ENCODE measurements at regions not wholly inside any gene's neighbourhood (a gene's known extent, or its start where the extent isn't known, plus 50 kb on each side); places are given as distances from the start of the nearest gene placed in this dataset.

DNA sequence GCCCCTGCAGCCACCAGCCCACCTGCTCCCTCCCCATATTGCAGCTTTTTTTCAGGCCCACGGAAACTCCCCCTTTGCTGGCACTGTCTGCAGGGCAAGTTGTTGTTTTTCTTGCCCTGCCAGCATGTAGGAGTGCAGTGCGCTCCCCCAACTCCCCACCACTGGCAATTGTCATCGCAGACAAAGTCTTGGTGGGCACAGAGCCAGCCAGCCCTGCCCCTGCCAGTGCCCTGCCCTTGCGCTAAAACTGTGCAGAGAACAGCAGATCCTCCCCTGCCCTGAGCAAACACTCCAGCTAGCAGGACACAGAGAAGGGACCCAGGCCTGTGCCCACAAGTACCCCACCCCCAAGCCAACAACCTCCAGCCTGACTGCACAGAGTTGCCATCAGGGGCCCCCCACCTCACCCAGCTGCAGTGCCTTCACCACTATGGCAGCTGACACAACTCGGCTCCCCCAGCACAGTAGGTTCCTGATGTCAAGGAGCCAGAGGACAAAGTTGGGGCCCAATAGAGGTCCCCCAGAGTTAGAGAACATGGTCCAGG lies 158.1 kb upstream of the ARHGAP42 start:
- TF ChIP-seq FOXP2 (optimal IDR thresholded peaks at IDR 0.05; ENCODE audit: borderline replicate concordance, extremely low read depth, extremely low read length, insufficient read depth): no peak
- TF ChIP-seq POLR2AphosphoS5 (IDR thresholded peaks at IDR 0.05; ENCODE audit: low read depth, low read length): no peak
- TF ChIP-seq, protein P1, sequence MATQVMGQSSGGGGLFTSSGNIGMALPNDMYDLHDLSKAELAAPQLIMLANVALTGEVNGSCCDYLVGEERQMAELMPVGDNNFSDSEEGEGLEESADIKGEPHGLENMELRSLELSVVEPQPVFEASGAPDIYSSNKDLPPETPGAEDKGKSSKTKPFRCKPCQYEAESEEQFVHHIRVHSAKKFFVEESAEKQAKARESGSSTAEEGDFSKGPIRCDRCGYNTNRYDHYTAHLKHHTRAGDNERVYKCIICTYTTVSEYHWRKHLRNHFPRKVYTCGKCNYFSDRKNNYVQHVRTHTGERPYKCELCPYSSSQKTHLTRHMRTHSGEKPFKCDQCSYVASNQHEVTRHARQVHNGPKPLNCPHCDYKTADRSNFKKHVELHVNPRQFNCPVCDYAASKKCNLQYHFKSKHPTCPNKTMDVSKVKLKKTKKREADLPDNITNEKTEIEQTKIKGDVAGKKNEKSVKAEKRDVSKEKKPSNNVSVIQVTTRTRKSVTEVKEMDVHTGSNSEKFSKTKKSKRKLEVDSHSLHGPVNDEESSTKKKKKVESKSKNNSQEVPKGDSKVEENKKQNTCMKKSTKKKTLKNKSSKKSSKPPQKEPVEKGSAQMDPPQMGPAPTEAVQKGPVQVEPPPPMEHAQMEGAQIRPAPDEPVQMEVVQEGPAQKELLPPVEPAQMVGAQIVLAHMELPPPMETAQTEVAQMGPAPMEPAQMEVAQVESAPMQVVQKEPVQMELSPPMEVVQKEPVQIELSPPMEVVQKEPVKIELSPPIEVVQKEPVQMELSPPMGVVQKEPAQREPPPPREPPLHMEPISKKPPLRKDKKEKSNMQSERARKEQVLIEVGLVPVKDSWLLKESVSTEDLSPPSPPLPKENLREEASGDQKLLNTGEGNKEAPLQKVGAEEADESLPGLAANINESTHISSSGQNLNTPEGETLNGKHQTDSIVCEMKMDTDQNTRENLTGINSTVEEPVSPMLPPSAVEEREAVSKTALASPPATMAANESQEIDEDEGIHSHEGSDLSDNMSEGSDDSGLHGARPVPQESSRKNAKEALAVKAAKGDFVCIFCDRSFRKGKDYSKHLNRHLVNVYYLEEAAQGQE (IDR thresholded peaks at IDR 0.05; ENCODE audit: insufficient read depth in 1 of 2, low read depth in 2 of 2, low read length in 2 of 2): no peak
- TF ChIP-seq SIN3A (IDR thresholded peaks at IDR 0.05; ENCODE audit: borderline replicate concordance, insufficient read depth, low read length): no peak
- no peak for TF ChIP-seq TAF1 (IDR thresholded peaks at IDR 0.05; ENCODE audit: borderline replicate concordance, insufficient read depth, low read length)

DNA sequence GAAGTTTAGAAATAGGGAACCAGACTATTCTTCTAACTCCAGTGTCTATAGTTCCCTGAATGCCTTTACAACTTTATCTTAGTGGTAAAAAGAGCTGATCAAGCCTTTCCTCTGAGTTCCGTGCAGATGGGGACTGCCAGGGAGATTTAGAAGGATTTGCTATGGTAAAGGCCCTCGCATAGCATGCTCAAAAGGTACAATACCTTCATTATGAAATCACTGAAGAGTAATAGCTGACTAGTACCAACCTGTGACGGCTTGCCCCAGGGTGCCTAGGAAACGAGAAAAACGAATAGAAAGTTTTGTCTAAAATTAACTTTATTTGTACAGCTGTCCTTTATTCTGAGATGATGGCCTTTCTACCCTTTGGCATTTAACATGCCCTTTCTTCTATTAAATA lies 150.1 kb upstream of the ARHGAP42 start:
- TF ChIP-seq TAF1 (IDR thresholded peaks at IDR 0.05; ENCODE audit: borderline replicate concordance, insufficient read depth, low read length) (no peak), FOXP2 (optimal IDR thresholded peaks at IDR 0.05; ENCODE audit: borderline replicate concordance, extremely low read depth, extremely low read length, insufficient read depth) (no peak), POLR2AphosphoS5 (IDR thresholded peaks at IDR 0.05; ENCODE audit: low read depth, low read length) (no peak), SIN3A (IDR thresholded peaks at IDR 0.05; ENCODE audit: borderline replicate concordance, insufficient read depth, low read length) (no peak)
- TF ChIP-seq, protein P1 (IDR thresholded peaks at IDR 0.05; ENCODE audit: insufficient read depth in 1 of 2, low read depth in 2 of 2, low read length in 2 of 2): no peak

DNA sequence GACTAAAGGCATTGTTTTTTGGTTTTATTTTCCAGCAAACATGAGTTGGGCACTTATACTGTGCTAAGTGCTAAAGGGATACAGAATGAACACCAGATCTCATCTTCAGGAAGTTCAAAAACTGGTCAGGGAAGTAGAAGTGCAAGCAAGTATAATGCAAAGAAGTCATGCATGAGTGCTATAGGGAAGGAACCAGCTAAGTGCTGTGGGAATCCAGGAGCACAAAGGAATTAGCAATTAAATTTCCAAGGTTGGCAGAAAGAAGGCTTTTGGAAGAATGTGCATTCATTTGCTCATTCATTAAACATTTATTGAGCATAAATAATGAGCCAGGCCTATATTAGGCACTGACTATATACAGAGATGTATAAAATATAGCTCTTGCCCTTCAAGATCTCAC lies 143.7 kb upstream of the ARHGAP42 start:
- TF ChIP-seq TAF1 (IDR thresholded peaks at IDR 0.05; ENCODE audit: borderline replicate concordance, insufficient read depth, low read length) (no peak), FOXP2 (optimal IDR thresholded peaks at IDR 0.05; ENCODE audit: borderline replicate concordance, extremely low read depth, extremely low read length, insufficient read depth) (no peak), SIN3A (IDR thresholded peaks at IDR 0.05; ENCODE audit: borderline replicate concordance, insufficient read depth, low read length) (no peak), POLR2AphosphoS5 (IDR thresholded peaks at IDR 0.05; ENCODE audit: low read depth, low read length) (no peak)
- TF ChIP-seq, protein P1 (IDR thresholded peaks at IDR 0.05; ENCODE audit: insufficient read depth in 1 of 2, low read depth in 2 of 2, low read length in 2 of 2): no peak

DNA sequence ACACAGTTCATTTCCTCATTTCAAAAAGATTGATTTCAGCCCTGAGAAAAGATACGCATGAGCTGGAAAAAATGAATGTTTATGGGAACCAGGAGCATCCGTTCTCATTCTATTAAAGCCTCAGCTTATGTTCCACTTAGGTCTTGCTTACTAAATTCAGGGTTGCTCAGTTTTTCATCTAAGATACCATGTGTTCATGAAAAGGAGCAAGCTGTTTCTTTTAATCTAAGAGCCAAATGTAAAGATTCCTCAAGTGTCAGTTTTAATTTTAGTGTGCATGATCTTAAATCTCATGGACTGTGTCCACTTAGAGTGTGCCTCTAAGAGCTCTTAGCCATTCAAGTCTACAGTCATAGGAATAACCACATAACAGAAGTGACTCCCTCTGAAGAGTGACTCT lies 141.5 kb upstream of the ARHGAP42 start:
- TF ChIP-seq POLR2AphosphoS5 (IDR thresholded peaks at IDR 0.05; ENCODE audit: low read depth, low read length) (no peak), FOXP2 (optimal IDR thresholded peaks at IDR 0.05; ENCODE audit: borderline replicate concordance, extremely low read depth, extremely low read length, insufficient read depth) (no peak)

DNA sequence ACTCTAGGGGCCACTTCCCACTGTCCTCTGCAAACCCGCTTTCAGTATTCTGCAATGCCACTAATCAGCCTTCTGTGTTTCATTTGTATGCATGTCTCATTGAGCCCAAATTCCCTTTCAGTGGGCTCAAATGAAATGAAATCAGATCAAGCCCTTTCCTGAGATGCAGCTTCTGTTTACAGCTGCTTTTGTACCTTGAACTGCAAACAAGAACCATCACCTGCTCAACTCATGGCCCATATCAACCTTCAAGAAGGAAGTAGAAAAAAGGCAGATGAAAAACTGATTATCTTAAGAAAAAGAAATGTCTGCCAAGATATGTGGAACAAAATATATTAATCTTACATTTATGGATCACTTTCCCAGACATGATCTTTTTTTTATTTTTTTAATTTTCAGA lies 141.1 kb upstream of the ARHGAP42 start:
- TF ChIP-seq POLR2AphosphoS5 (IDR thresholded peaks at IDR 0.05; ENCODE audit: low read depth, low read length) (no peak), TAF1 (IDR thresholded peaks at IDR 0.05; ENCODE audit: borderline replicate concordance, insufficient read depth, low read length) (no peak), FOXP2 (optimal IDR thresholded peaks at IDR 0.05; ENCODE audit: borderline replicate concordance, extremely low read depth, extremely low read length, insufficient read depth) (no peak)

DNA sequence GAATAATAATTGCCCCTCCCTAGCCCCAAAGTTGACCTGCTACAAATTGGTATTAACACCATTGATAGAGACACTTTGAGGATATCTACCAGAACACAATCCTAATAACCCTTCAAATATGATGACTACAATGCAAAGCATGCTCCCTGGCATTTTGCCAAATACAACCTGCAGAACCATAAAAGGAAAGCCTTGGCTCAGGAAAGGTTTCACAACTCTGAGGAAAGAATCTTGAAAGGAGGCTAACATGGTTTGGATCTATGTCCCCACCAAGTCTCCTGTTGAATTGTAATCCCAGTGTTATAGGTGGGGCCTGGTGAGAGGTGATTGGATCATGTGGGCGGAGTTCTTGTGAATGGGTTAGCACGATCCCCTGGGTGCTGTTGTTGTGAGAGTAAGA lies 140.4 kb upstream of the ARHGAP42 start:
- TF ChIP-seq TAF1 (IDR thresholded peaks at IDR 0.05; ENCODE audit: borderline replicate concordance, insufficient read depth, low read length): no peak
- no peak for TF ChIP-seq SIN3A (IDR thresholded peaks at IDR 0.05; ENCODE audit: borderline replicate concordance, insufficient read depth, low read length)
- no peak for TF ChIP-seq POLR2AphosphoS5 (IDR thresholded peaks at IDR 0.05; ENCODE audit: low read depth, low read length)
- TF ChIP-seq, protein P1 (IDR thresholded peaks at IDR 0.05; ENCODE audit: insufficient read depth in 1 of 2, low read depth in 2 of 2, low read length in 2 of 2): no peak
- TF ChIP-seq FOXP2 (optimal IDR thresholded peaks at IDR 0.05; ENCODE audit: borderline replicate concordance, extremely low read depth, extremely low read length, insufficient read depth): no peak

Measured in PFSK-1 (cell line).